ENCODE measurements at regions not wholly inside any gene's neighbourhood (a gene's known extent, or its start where the extent isn't known, plus 50 kb on each side); places are given as distances from the start of the nearest gene placed in this dataset.

GRCh38 chr2:177000715-177001072 is 211.9 kb upstream of the HNRNPA3 start:
- TF ChIP-seq CTCF (conservative IDR thresholded peaks at IDR 0.05; ENCODE audit: low read length) (no peak), EZH2phosphoT487 (IDR thresholded peaks at IDR 0.05; ENCODE audit: borderline replicate concordance, low read depth, low read length) (no peak)
